Type B pancreatic cell (in vitro differentiated cells): ENCODE measurements at regions not wholly inside any gene's neighbourhood (a gene's known extent, or its start where the extent isn't known, plus 50 kb on each side); places are given as distances from the start of the nearest gene placed in this dataset.

Experiments used
- DNase-seq: peaks from one replicate; pipeline ENCODE4 v3.0.0; 2021; ENCODE audit warnings: mixed read lengths; ENCODE audit not compliant: unreplicated experiment; ENCODE audit errors: extremely low spot score
- H3K27ac Mint-ChIP-seq: 2 replicates; pipeline ENCODE4 v1.8.0; 2021; ENCODE audit warnings: mild to moderate bottlenecking, mixed read lengths
- H3K27me3 Mint-ChIP-seq: 2 replicates; pipeline ENCODE4 v1.8.0; 2021; ENCODE audit warnings: mixed read lengths
- H3K36me3 Mint-ChIP-seq: 2 replicates; pipeline ENCODE4 v1.8.0; 2021; ENCODE audit warnings: mixed read lengths
- H3K4me1 Mint-ChIP-seq: one replicate; pipeline ENCODE4 v1.8.0; 2021; ENCODE audit warnings: mixed read lengths; ENCODE audit not compliant: unreplicated experiment
- H3K4me3 Mint-ChIP-seq: 2 replicates; pipeline ENCODE4 v1.8.0; 2021; ENCODE audit warnings: mild to moderate bottlenecking, mixed read lengths
- H3K9me3 Mint-ChIP-seq: 2 replicates; pipeline ENCODE4 v1.8.0; 2021; ENCODE audit warnings: mixed read lengths
- CTCF ChIP-seq: fragments of 200-600 bp; sonication (generic); conservative IDR thresholded peaks from 2 replicates; pipeline ENCODE4 v1.5.0; 2021; ENCODE audit warnings: antibody characterized with exemption, mild to moderate bottlenecking

- Mint-ChIP-seq H3K27me3 (no peaks in the 10 kb centered on the region), H3K4me1 (no peaks in the 10 kb centered on the region), H3K4me3 (no peak overlapping the region), H3K27ac (no peak overlapping the region), H3K36me3 (no peaks in the 10 kb centered on the region), H3K9me3 (no peaks in the 10 kb centered on the region)
- no peak for DNase-seq
- no peak for TF ChIP-seq CTCF
These were observed 648.1 kb downstream of the FSCB start for GRCh38 chr14:43858981-43859380.

- no peak for DNase-seq
- H3K4me1 Mint-ChIP-seq: no peaks in the 10 kb centered on the region
- no peak overlapping the region for H3K27ac Mint-ChIP-seq
- no peak overlapping the region for H3K4me3 Mint-ChIP-seq
- no peaks in the 10 kb centered on the region for H3K9me3 Mint-ChIP-seq
- no peaks in the 10 kb centered on the region for H3K27me3 Mint-ChIP-seq
- TF ChIP-seq CTCF: no peak
- no peaks in the 10 kb centered on the region for H3K36me3 Mint-ChIP-seq
These were observed 651.5 kb downstream of the FSCB start for GRCh38 chr14:43855556-43855955.

DNA sequence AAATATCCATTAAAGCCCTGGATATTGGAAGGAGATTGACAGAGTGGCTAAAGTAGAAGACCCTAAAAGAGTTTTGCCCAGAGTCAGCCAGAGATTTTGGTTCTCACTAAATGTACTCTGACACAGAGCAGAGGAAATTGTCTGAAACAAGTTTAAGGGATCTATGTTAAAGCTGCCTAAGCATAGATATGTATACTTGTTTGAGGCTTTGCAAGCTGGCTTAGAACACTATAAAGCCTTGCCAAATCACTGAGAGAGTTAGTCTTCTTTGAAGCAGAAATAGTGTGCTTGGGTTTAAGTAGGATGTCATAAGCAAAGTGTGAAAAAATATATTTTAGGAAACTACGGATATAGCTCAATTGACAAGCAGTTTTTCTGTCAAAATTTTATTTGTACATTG is 653.5 kb downstream of the FSCB start:
- H3K27ac Mint-ChIP-seq: no peak overlapping the region
- no peaks in the 10 kb centered on the region for H3K4me1 Mint-ChIP-seq
- DNase-seq: no peak
- H3K27me3 Mint-ChIP-seq: no peaks in the 10 kb centered on the region
- TF ChIP-seq CTCF: no peak
- no peak overlapping the region for H3K4me3 Mint-ChIP-seq
- no peaks in the 10 kb centered on the region for H3K9me3 Mint-ChIP-seq
- no peaks in the 10 kb centered on the region for H3K36me3 Mint-ChIP-seq

DNA sequence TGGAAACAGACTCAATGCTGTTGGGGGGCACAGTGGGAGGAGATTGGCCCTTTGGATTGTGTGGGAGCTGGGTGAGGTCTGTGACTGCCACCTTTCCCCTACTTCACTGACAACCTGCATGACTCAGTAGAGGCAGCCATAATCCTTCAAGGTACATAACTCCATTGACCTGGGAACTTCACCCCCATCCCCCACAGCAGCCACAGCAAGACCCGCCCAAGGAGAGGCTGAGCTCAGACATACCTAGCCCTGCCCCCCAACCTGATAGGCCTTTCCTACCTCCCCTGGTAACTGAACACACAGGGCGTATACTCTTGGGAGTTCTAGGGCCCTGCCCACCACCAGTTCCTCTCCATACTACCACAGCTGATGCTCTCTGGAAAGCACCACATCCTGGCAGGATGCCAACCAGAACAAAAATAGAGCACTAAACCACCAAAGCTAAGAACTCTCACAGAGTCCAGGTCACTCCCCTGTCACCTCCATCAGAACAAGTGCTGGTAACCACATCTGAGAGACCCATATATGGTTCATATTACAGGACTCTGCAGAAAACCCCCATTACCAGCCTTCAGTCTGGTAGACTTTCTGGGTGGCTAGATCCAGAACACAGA is 703.9 kb downstream of the FSCB start:
- Mint-ChIP-seq H3K4me1 (no peaks in the 10 kb centered on the region), H3K27ac (no peak overlapping the region), H3K9me3 (peaks cover 8% of the 10 kb centered on the region), H3K4me3 (no peak overlapping the region), H3K27me3 (no peaks in the 10 kb centered on the region), H3K36me3 (no peaks in the 10 kb centered on the region)
- no peak for TF ChIP-seq CTCF
- no peak for DNase-seq

GRCh38 chr14:43795600-43796228 is 711.4 kb downstream of the FSCB start:
- Mint-ChIP-seq H3K4me3 (no peak overlapping the region), H3K27ac (no peak overlapping the region), H3K27me3 (no peaks in the 10 kb centered on the region), H3K9me3 (no peaks in the 10 kb centered on the region), H3K4me1 (no peaks in the 10 kb centered on the region), H3K36me3 (no peaks in the 10 kb centered on the region)
- peak; percentile 77 for TF ChIP-seq CTCF
- DNase-seq: no peak
